Epidermal melanocyte (primary cell): ENCODE measurements at regions not wholly inside any gene's neighbourhood (a gene's known extent, or its start where the extent isn't known, plus 50 kb on each side); places are given as distances from the start of the nearest gene placed in this dataset.
"Not testable (repeated sequence)": the region's sequence is repeated elsewhere in the genome, so short reads cannot be mapped to it uniquely, and the experiment has no call there.

ENCODE experiments used
- DNase-seq: peaks from one replicate; pipeline ENCODE4 v3.0.0; 2011; ENCODE audit warnings: low spot score; ENCODE audit not compliant: insufficient read length

DNA sequence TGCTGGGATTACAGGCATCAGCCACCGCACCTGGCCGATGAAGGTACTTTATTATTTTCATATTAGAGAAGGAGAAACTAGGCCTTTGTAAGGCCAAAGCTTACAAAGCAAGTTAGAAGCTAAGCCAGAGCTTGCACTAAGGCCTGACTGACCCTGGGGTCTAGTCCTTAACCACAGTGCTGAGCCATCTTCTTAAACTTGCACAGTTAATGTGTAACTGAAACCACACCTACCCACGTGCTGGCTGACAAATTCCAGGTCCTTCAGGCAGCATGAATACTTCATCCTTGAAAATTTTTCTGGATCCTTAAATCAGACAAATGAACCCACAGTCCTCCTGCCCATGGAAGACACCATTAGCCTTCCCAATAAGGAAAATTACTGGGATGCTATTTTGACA lies 880.6 kb downstream of the UQCRFS1 start:
- no peak for DNase-seq

DNA sequence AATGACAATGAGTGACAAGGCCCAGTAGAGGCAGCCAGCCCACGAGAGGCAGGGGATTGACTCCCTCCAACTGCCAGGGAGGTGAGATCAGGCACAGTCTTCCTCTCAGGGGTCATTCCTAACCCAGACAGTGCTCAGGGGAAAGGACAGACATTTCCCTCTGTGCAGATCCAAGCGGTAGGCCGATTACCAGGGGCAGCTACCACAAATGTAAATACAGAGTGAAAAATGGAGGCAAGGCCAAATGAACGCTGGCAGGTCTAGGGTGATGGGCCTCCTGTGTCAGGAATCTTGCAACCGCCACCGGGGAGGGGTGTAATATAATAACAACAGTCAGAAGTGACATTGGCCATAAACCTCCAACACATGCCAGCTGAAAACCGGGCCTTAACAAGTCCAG lies 881.4 kb downstream of the UQCRFS1 start:
- DNase-seq = no peak

DNA sequence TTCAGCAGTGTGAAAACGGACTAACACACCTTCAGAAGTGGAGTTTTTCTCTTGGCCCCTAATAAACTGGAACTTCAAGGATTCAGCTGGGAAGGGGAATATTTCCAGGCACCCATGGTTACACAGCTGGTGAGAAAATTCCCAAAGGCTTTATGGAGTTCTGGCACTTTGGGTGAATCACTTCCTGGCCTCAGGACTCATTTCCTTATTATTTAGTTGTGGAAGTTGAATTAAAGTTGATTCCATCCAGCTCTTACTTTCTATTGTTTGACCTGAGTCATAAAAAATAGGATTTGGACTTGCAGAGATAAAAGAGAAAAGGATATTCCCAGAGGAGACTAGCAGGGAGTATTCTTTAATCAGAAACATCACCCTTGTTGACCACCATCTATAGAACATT lies 882.1 kb downstream of the UQCRFS1 start:
- no peak for DNase-seq

DNA sequence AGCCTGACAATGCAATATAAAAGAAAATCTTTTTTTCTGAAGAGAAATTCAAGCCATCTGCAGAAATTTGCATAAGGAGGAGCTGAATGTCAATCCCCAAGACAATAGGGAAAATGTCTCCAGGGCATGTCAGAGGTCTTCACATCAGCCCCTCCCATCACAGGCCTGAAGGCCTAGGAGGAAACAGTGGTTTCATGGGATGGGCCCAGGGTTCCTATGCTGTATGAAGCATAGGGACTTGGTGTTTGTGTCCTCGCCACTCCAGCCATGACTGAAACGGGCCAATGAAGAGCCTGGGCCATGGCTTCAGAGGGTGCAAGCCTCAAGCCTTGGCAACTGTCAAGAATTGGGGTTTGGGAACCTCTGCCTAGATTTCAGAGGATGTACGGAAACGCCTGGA lies 883.5 kb downstream of the UQCRFS1 start:
- DNase-seq = no peak

DNA sequence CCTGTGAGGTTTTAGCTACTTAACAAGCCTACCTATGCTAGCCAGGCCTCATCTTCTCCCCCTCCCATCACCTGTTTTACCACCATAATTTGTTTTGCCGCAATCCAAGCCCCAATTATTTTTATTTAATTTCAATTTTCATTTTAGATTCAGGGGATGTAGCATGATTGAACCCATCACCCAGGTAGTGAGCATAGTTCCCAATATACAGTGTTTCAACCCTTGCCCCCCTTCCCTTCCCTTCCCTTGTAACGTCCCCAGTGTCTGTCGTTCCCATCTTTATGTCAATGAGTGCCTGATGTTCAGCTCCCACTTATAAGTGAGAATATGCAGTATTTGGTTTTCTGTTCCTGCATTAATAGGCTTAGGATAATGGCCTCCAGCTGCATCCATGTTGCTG lies 885.0 kb downstream of the UQCRFS1 start:
- DNase-seq = no peak

DNA sequence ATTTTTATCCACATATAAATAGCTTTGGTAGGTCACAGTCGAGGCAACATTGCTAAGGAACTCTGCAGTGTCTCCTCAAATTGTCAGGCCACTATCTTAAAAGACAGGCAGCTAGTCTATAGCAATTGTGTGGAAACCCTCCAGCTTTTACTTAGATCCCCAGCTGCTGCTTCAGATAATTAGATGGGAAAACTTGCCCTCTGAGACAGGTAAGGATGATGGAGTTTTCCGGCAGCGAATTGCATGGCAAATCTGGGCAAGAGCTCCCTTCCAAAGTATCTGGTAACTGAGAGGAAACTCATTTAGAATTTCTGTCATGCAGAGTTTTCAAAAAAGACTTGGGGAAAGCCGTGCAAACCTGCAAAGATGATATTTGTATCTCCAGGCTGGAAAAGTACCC lies 886.2 kb downstream of the UQCRFS1 start:
- no peak for DNase-seq

DNA sequence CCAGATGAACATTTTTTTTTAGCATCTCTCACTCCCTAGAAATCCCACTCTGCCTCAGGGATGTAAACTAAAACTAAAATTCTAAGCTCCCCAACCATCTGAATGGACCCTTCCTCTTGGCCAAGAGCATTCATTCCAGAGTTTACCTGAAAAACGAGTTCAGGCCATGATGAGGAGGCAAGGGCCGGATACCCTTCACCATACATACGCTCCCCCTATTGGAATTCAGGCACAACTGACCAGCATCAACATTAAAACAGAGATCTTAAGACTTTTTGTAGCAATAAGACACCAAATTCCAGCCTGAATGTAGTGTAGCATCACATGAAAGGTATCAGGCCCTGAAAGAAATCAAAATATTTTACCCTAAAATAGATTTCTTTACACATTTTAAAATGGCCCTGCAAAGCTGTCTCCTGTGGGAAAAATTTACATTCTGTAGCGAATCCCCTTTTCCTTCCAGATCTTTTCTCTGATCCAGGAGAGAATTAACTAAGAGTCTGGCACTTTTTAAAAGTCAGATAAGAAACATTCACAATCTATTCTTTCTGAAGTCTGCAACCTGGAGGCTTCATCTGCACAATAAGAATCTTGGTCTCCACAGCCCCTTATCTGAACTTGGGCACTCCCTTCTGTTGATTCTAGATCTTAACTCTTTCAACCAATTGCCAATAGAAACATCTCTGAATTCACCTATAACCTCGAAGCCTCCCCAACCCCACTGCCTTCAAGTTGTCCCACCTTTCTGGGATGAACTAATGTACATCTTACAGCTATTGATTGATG lies 888.5 kb downstream of the UQCRFS1 start:
- no peak for DNase-seq

DNA sequence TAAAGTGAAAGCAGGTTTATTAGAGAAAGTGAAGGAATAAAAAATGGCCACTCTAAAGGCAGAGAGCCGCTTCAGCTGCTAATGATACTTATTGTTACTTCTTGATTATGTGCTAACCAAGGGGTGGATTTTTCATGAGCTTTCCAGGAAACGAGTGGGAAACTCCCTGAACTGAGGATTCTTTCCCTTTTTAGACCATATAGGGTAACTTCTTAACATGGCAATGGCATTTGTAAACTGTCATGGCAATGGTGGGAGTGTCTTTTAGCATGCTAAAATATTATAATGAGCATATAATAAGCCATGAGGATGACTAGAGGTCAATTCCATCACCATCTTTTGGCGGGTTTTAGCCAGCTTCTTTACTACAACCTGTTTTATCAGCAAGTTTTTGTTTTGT lies 890.0 kb downstream of the UQCRFS1 start:
- no peak for DNase-seq

DNA sequence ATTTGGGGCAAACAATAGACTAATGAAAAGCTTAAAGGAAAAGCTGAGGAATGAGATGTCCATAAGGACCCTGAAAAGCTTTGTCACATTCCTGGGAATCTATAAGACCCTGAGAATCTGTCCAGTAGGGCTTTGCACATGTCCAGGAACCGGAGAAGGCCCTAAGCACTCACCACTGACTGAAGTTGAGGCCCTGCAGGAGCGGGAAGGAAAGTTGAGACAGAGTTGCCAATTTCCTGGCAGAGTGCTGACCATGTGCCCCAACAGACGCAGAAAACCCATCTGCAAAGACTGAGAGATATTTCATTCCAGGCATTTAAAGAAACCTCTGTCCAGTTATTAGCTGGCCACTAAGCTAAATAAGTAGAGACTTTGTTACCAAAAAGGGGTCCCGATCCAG lies 890.5 kb downstream of the UQCRFS1 start:
- DNase-seq = no peak

DNA sequence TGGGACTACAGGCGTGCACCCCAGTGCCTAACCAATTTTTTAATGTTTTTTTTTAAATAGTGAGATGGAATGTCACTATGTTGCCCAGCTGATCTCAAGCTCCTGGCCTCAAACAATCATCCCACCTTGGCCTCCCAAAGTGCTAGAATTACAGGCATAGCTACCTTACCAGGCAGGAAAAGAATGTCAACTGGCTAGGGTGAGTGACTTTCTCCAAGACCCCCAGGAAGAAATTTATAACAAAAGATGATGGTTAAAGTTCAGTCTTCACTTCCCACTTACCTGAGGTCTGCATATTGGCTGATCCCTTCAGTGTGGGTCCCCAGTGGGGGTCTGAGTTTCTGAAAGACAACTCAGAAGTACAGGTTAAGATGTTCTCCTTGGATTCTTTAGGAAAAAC lies 893.0 kb downstream of the UQCRFS1 start:
- DNase-seq = no peak

DNA sequence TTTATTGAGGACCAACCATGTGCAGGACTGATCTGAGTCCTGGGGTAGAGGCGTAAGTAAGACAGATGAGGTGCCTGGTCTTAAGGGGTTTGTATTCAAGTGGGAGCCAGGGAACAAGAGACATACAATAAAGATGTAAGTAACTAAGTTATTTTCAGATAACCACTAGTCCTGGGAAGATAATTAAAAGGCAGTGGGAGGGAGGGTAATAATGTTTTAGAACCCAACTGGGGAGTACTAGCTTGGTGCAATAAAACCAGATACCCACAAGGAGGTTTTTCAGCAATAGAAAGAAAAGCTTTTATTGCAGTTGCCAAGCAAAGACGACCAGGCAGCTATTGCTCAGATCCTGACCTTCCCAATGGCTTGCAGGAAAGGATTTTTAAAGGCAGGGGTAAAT lies 893.7 kb downstream of the UQCRFS1 start:
- DNase-seq = no peak

DNA sequence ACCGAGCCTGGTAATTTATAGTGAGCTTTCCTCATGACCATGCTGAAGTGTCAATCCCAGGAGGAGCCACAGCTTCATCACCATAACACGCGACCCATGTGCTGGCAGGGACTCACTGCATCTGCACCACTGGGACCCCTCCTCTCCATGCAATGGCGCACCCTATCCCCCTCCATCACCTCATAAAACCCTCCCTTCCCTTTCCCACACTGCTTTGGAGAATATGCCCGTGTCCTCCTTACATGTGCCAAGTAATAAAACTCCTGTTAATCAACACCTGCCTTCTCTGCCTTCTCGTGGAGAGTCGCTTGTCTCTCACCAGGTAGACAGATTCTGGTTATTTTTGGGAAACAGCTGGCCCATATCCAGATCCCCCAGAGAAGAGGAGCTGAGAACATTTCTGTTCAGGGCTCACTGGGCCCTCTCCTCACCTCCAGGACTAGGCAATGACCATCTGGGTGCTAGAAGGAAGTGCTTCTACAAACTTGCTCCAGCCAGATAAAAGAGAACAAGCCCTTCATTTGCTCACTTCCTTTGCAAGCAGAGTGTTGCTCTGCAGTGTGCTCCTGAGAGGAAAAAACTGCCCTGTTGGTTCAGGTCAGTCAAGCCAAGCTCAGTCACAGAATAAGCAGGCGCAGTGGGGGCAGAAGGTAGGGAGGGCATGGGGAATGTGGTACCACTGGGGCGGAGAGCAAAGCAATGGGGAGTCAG lies 894.3 kb downstream of the UQCRFS1 start:
- no peak for DNase-seq

DNA sequence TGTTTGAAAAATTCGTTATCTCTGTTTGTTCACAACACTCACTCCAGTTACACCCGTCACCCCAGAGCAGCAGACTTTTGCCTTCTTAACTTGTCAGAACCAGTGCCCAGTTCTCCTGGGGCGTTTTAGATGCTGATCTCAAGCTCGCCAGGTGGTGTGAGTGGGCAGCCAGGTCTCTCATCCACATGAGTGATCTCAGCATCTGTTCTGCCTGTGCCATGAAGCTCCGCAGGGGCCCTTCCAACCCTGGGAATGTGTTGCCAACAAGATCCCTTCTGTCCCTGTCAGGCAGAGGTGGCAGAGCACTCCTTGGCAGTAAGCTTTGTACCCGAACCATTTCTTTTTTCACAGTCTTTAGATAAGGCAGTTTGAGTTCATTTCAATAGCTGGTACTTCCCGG lies 896.5 kb downstream of the UQCRFS1 start:
- no peak for DNase-seq

DNA sequence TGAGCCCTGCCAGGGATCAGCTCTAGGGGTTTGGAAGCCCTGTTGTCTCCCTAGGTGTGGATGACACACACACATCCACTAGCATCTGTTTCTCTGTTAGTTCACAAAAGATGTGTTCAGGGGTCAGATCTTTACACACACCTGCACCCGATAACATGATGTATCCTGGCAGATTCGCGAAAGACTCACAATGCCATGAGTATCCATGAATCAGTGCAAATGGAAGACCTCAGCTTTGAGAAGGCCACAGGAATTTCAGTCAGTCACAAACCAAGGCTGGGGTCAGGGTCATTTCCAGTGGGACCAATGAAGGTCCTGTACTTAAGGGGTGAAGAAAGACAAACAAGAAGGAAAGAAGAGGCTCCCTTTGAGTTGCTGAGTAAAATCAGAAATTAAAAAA lies 898.2 kb downstream of the UQCRFS1 start:
- DNase-seq = no peak

DNA sequence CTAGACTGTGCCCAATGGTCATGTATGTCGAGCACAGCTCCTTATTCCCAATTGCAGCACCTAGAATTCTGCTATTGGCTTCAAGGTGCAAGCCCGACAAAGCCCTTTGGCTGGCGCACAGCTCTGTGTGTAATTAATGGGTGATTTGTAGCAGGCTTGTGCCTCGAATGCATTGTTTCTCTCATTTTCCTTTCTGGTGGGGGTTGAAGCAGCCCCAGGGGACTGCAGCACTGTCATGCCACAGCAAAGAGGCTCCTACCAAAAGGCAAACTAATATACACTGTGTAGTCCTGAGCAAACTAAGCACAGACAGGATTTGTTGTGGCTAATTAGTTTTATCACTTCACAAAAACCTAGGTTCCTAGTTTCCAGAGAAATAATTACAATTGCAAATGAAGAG lies 898.7 kb downstream of the UQCRFS1 start:
- DNase-seq = no peak

DNA sequence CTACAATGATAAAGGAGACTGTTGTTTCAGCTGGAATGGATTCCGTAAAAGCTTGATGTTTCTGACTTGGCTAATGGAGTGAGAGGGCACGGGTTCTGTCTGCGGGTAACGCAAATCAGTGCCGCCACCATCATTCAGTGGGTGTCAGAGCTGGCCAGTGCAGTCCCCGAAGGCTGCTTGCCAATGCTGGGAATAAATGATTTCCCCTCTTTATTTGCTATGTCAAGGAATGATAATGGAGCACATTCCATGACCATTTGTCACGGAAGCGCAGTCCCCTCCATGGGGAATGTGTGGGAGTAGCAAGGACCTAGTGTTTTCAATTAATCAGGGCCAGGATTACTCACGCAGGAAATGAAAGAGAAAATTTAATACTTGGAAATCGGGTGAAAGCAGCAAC lies 899.3 kb downstream of the UQCRFS1 start:
- peak; percentile 55 for DNase-seq

DNA sequence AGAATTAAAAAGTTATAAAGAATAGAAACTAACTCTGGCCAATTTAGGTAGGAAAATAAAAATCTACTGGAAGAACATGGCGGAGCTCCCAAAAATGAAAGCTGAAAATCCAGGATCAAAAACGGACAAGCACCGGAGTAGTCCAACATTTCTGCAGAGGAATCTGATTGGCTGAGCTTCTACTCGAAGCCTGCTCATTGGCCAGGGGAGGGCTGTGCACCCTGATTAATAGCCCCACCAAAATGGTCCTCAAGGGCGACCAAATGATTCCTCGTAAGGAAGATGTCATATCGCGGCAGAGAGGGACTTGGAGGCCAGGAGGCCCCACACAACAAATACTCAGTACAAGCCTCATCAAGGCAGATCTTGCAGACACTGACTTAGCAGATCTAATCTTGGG lies 900.7 kb downstream of the UQCRFS1 start:
- no peak for DNase-seq

DNA sequence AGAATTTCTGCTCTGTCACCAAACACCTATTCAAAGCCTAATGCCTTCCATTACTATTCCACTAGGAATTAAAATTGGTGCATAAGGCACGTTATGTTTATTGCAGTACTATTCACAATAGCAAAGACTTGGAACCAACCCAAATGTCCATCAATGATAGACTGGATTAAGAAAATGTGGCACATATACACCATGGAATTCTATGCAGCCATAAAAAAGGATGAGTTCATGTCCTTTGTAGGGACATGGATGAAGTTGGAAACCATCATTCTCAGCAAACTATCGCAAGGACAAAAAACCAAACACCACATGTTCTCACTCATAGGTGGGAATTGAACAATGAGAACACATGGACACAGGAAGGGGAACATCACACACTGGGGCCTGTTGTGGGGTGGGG lies 902.1 kb downstream of the UQCRFS1 start:
- DNase-seq = not testable (repeated sequence)

DNA sequence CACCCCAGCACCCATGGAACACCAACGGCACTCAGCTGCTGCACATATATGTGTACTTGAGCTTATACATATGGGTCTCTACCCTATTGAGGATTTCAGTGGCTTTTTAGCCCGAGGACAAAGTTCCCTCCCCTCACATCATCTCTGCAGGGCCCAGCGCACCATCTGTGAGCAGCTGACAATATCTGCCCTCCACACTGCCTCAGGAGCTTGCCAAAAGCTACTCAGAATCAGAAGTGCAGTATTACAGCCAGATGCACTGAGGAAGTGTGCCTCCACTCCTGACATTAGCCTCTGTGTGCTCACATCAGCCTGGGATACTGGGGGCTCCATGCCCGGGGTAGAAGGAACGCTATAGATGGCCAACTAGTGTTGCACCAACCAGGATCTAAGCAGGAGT lies 903.9 kb downstream of the UQCRFS1 start:
- DNase-seq = no peak

DNA sequence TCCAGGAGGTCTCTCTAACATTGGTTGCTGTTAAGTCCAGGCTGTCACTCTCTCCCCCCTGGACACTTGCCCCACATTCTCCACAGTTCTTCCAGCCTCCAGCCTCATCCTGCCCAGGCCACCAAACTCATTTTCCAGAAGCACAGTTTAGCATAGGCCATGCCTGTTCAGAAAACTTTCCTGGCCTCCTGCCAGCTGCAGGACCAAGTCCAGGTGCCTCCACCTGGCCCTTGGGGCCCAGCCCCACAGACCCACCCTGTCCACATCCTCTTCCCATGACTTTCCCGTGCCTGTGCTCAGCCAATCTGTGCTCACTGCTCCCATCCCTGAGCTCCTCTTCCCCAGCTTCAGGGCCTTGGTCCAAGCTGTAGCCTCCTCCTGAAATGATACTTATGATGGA lies 905.0 kb downstream of the UQCRFS1 start:
- no peak for DNase-seq

DNA sequence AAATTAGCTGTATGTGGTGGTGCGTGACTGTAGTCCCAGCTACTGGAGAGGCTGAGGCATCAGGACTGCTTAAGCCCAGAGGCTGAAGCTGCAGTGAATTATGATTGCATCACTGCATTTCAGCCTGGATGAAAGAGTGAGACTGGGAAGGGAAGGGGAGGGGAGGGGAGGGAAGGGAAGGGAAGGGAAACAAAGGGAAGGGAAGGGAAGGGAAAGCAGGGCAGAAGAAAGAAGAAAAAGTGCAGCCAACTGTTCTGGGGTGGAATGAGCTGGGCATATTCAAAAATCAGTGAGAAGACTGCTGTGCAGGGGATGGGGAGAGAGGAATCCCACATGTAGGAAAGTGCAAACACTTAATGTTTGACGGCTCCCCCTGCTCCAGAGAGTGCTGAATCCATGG lies 905.5 kb downstream of the UQCRFS1 start:
- no peak for DNase-seq

DNA sequence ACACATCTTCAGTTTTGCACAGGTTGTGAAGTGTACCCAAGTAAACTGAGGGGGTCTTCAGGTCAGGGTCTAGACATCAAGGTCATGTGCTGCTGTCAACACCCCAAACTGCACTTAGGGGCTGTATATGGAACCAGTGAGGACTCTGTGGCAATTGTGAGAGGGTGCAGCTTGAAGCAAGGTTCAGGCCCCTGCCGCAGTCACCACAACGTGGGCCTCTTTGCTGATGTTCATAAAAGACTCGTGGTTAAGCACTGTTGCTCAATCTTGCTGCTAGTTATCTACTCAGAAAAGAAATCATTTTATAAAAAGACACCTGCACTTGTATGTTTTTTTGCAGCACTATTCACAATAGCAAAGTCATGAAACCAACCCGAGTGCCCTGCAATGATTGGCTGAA lies 907.4 kb downstream of the UQCRFS1 start:
- DNase-seq = no peak

DNA sequence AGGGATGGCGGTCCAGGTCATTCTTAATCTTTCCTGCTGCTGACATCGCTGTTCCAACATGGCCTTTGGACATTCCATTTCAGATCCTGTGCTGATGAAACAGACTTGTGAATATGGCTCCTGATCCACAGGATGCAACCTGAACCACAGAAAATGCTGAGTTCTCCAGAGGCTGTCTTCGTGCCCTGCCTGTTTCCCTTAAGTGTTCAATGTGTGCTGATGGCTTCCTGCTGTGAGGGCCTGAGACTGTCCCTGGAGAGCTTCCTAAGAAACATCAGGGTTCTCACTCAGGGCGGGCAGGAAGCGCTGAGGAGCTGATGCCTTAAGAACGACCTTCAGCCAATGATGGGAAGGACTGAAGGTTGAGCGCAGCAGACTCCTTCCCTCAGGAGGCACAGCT lies 909.4 kb downstream of the UQCRFS1 start:
- DNase-seq = no peak
